NCI-H226 (cell line): ENCODE measurements at regions not wholly inside any gene's neighbourhood (a gene's known extent, or its start where the extent isn't known, plus 50 kb on each side); places are given as distances from the start of the nearest gene placed in this dataset.
"Not testable (repeated sequence)": the region's sequence is repeated elsewhere in the genome, so short reads cannot be mapped to it uniquely, and the experiment has no call there.

Experiments
- DNase-seq: peaks from one replicate; pipeline ENCODE4 v3.0.0-alpha.2; 2015

DNA sequence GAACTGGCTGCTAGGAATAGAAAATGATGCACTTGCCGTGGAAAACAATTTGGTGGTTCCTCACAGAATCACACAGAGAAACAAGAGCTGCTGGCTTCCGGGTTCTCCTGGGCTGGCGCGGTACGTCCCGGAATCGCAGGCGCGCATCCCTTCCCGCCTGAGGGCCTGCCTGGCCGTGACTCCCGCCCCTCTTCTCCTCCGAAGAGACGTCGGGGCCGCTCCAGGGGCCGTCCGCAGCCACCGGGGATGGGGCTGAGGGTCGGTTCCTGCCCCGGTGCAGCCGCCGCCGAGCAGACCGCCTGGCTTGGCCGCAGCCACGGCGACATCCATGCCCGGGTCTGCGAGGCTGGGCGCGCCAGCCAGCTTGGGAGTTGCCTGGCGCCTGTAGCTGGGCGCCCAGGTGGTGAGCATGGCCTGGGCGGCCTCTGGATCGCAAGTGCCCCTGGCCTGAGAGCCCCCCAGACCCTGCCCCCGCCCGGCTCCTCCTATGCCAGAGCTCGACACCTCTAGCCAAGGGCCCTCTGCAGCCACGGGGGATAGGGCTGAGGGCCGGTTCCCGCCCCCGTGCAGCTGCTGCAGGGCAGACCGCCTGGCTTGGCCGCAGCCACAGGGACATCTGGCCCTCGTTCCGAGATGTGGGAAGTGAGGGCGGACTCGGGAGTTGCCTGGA is 83.9 kb upstream of the ZNG1F start:
- DNase-seq = not testable (repeated sequence)

DNA sequence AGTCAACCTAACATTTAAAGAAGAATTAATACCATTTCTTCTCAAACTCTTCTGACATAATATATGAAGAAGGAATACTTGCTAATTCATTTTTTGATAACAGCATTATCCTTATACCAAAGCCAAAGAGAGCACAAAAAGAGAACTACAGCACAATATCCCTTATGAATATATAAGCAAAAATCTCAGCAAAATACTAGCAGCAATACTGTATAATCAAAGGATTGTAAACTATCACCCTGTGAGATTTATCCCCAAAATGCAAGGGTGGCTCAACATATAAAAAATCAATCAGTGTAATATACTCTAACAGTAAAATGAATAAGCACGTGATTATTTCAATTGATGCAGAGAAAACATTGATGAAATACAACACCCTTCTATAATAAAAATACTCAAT is 81.9 kb upstream of the ZNG1F start:
- DNase-seq = not testable (repeated sequence)

DNA sequence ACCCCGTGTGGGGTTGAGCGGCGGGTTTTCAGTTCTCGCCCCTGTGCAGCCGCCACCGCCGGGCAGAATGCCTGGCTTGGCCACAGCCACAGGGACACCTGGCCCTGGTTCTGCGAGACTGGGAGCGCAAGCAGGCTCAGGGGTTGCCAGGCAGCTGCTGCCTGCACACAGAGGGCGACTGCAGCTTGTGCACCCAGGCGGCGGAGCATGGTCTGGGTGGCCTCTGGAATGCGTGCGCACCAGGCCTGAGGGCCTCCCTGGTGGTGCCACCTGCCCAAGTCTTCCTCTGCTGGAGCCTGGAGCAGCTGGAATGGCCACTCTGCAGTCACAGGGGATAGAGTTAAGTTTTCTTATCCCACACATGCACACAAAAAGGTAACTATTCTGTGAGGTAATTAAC is 80.4 kb upstream of the ZNG1F start:
- DNase-seq = not testable (repeated sequence)

DNA sequence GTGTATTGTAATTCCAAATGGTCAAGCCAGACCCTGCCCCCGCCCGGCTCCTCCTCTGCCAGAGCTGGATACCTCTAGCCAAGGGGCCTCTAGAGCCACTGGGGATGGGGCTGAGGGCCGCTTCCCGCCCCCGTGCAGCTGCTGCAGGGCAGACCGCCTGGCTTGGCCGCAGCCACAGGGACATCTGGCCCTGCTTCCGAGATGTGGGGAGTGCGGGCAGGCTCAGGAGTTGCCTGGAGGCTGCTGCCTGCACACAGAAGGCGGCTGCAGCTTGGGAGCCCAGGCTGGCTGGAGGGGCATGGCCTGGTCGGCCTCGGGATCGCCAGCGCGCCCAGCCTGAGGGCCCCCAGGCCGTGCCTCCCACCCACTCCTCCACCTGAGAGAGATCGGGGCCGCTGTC is 79.9 kb upstream of the ZNG1F start:
- not testable (repeated sequence) for DNase-seq

DNA sequence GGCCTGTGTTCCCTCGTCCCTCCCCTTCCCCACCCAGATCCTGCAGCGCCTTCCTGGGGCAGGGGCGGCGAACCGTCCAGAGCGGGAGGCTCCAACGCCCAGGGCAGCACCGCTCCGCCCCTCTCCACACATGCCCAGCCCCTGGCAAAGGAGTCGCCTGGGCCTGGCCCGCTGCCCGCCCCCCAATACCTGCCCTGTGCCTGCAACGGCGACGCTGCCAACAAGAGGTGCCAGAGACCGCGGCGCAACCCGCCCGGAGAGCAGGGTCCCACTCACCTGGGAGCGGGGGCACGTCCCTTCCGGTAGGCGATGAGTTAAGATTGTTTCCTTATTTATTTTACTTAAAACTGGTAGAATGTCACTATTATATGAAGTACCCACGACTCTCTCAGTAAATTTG is 77.5 kb upstream of the ZNG1F start:
- not testable (repeated sequence) for DNase-seq

DNA sequence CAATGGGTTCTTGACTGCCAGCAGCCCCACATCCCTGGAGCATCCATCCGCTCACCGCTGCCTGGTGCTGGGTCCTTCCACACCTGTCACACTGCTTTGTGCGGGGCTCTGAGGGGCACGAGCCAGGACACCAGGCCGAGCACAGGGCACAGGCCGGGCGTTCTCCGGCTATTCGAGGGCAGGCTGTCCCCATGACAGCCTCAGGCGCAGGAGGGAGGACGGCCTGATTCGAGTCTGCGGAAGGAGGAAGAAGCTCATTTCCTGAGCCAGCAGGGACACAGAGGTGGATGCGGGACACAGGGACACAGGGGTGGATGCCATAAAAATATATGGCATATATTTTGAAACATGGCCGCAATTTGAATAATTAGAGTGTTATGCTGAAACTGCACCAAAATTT is 76.9 kb upstream of the ZNG1F start:
- DNase-seq = not testable (repeated sequence)

DNA sequence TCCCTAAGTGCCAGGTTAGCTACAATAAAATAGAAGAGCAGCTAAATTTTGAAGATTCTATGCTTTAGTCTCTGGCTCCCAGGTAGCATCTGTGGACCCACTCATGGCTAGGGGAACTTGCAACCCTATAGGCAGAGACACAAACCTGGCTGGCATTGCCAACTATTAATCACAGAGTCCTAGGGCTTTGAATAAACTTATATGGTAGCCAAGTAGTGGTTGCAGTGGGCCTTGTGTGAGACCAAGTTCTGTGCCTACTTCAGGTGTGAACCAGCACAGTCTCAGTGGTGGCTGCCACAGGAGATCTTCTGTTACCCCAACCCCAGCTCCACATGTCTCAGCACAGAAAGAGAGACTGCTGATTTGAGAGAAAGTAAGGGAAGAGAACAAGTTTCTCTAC is 62.9 kb upstream of the ZNG1F start:
- DNase-seq = not testable (repeated sequence)

DNA sequence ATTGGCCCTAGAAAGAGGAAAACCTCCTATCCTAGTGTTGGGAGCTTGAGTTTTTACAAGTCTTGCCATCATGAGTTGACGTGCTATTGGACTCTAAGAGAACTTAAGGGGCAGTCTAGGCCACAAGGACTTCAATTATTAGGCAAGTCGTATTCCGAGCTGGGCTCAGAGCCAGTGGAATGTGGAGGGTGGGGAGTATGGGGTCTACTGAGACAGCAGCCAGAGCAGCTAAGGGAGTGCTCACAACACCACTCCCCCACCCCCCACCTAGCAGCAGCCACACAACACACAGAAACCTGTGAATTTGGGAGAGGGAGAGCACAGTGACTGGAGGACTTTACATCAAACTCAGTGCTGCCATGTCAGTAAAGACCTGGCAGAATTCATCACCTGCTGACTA is 62.0 kb upstream of the ZNG1F start:
- not testable (repeated sequence) for DNase-seq

DNA sequence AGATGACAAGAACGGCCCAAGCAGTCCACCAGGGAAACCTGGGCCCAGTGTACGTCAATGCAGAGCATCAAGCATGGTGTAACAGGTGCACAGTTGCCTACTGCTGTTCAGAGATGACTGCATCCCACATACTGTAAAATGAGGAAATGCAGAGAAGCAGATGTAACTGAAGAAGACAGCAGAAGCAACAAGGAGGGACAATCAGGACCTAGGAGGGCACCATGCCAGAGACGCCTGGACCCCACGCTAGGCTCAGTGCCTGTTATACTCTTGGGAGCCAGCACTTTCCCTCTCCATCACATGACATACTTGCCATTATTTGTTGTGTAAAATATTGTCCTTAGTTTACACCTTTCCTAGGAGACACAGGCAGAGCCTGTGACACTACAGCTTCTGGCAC is 57.6 kb upstream of the ZNG1F start:
- not testable (repeated sequence) for DNase-seq
